K562 (cell line): ENCODE measurements at regions not wholly inside any gene's neighbourhood (a gene's known extent, or its start where the extent isn't known, plus 50 kb on each side); places are given as distances from the start of the nearest gene placed in this dataset.

Experiments used
- ATAC-seq: fragments of 200-7000 bp; cut with Tn5 transposase; 3 replicates; pipeline ENCODE4 v1.9.1; 2020; ENCODE audit warnings: moderate library complexity
- BruUV-seq: library from RNA; stranded (reverse); fragments of 400-500 nt; replicated peaks from 2 replicates; lab custom pipeline; 2021; lab: Mats Ljungman, UMichigan
- CTCF ChIA-PET: fragments of 300-600 bp; formaldehyde crosslinking; extraction: SDS; loops from one replicate; lab custom pipeline; 2021; ENCODE audit warnings: low intra/inter-chr PET ratio; lab: Yijun Ruan, JAX
- POLR2A ChIA-PET: fragments of 300-600, 350-650 bp; sonication (Branson Sonifier 250); formaldehyde crosslinking; extraction: SDS; loops from one replicate; lab custom pipeline; 2021; ENCODE audit warnings: antibody characterized with exemption, inconsistent platforms; lab: Yijun Ruan, JAX
- DNase-seq, 4 experiments: peaks; one replicate each; pipeline versions ENCODE4 v3.0.0 to v3.0.0-alpha.2; 2011 to 2018; ENCODE audit warnings: low spot score in 3 of 4, mixed read lengths in 3 of 4; ENCODE audit errors: extremely low read depth in 1 of 4
- FAIRE-seq: peaks from 2 replicates; lab custom pipeline; 2011; peaks lifted over from hg19 to GRCh38; lab: Jason Lieb, UNC
- H2AFZ ChIP-seq: 2 replicates; pipeline ENCODE4 v1.6.0; 2011; ENCODE audit warnings: low read depth, low read length, control low read depth, inconsistent platforms
- H3K27ac ChIP-seq: fragments of 200-600 bp; 3 replicates; pipeline ENCODE4 v1.8.0; 2011; ENCODE audit warnings: low read depth, mild to moderate bottlenecking, control low read depth, inconsistent platforms, low read length, moderate library complexity, mixed read lengths; ENCODE audit errors: extremely low read depth
- H3K27me3 ChIP-seq, 2 experiments: fragments of 300-600 bp in 1 of 2; 2 replicates in 1 of 2; 3 replicates in 1 of 2; pipeline versions ENCODE4 v1.6.0 to v1.8.0; 2011; ENCODE audit warnings: inconsistent platforms in 2 of 2, low read length in 2 of 2, mild to moderate bottlenecking in 1 of 2, mixed read lengths in 1 of 2, moderate library complexity in 1 of 2; ENCODE audit not compliant: control insufficient read depth in 2 of 2, insufficient read depth in 2 of 2
- H3K36me3 ChIP-seq: fragments of 300-600 bp; 3 replicates; pipeline ENCODE4 v1.8.0; 2011; ENCODE audit warnings: mild to moderate bottlenecking, low read length, inconsistent platforms; ENCODE audit not compliant: control insufficient read depth, insufficient read depth
- H3K4me1 ChIP-seq, 2 experiments: fragments of 200-600 bp in 1 of 2; replicated peaks in 1 of 2; 2 replicates in 1 of 2; 3 replicates in 1 of 2; pipeline versions ENCODE4 v1.5.1 to v1.8.0; 2011; ENCODE audit warnings: inconsistent platforms in 2 of 2, low read length in 2 of 2, mild to moderate bottlenecking in 1 of 2, mixed read lengths in 1 of 2, moderate library complexity in 1 of 2; ENCODE audit not compliant: control insufficient read depth in 2 of 2, insufficient read depth in 2 of 2
- H3K4me2 ChIP-seq: 2 replicates; pipeline ENCODE4 v1.6.1; 2011; ENCODE audit warnings: low read length, control low read depth, inconsistent platforms, mixed read lengths; ENCODE audit not compliant: insufficient read depth
- H3K4me3 ChIP-seq: fragments of 200-600 bp; sonication (generic), shearing (Covaris generic); 2 replicates; pipeline ENCODE4 v1.5.1; 2016; ENCODE audit warnings: control low read depth, inconsistent platforms
- H3K79me2 ChIP-seq: fragments of 200-600 bp; 3 replicates; pipeline ENCODE4 v1.8.0; 2011; ENCODE audit warnings: low read length, inconsistent platforms; ENCODE audit not compliant: control insufficient read depth, insufficient read depth
- H3K9ac ChIP-seq, 2 experiments: 2 replicates each; pipeline versions ENCODE4 v1.6.0 to v1.6.1; 2011; ENCODE audit warnings: low read depth in 2 of 2, low read length in 2 of 2, control low read depth in 1 of 2, inconsistent platforms in 1 of 2, mild to moderate bottlenecking in 1 of 2, mixed read lengths in 1 of 2; ENCODE audit not compliant: insufficient read depth in 1 of 2
- H3K9me1 ChIP-seq: one replicate; pipeline ENCODE4 v1.6.0; 2011; ENCODE audit warnings: inconsistent platforms, mild to moderate bottlenecking, low read length, moderate library complexity; ENCODE audit not compliant: control insufficient read depth, insufficient read depth
- H3K9me3 ChIP-seq: replicated peaks from 2 replicates; pipeline ENCODE4 v1.5.1; 2011; ENCODE audit warnings: low read depth, low read length, inconsistent platforms; ENCODE audit not compliant: control insufficient read depth, insufficient read depth
- H4K20me1 ChIP-seq: replicated peaks from 2 replicates; pipeline ENCODE4 v1.6.1; 2011; ENCODE audit warnings: low read length, inconsistent platforms, mixed read lengths; ENCODE audit not compliant: control insufficient read depth, insufficient read depth
- ATF7 ChIP-seq: fragments of 450-650 bp; IDR thresholded peaks from 2 replicates; pipeline ENCODE4 v1.7.1; 2014; ENCODE audit warnings: mild to moderate bottlenecking, moderate library complexity
- BRCA1 ChIP-seq, 2 experiments: fragments of 450-650 bp in 1 of 2; sonication (generic) in 1 of 2; formaldehyde crosslinking in 1 of 2; IDR thresholded peaks; 2 replicates each; pipeline versions ENCODE4 v1.5.0 to v1.6.1; 2017 to 2020; ENCODE audit warnings: mild to moderate bottlenecking in 1 of 2, missing genetic modification reagents in 1 of 2
- CBFB ChIP-seq: sonication (generic); formaldehyde crosslinking; IDR thresholded peaks from 2 replicates; pipeline ENCODE4 v1.4.0; 2020; ENCODE audit warnings: mild to moderate bottlenecking, missing genetic modification reagents
- DIDO1 ChIP-seq: fragments of 450-650 bp; IDR thresholded peaks from 2 replicates; pipeline ENCODE4 v1.6.1; 2016; ENCODE audit warnings: low read depth, missing biosample characterization, missing genetic modification characterization
- ELK3 ChIP-seq: fragments of 450-650 bp; formaldehyde crosslinking; IDR thresholded peaks from 2 replicates; pipeline ENCODE4 v1.4.0; 2020; ENCODE audit warnings: mild to moderate bottlenecking
- FIP1L1 ChIP-seq: fragments of 200-400 bp; formaldehyde crosslinking; IDR thresholded peaks from 2 replicates; pipeline ENCODE4 v1.6.1; 2018; ENCODE audit warnings: mild to moderate bottlenecking, low read depth, low read length; ENCODE audit not compliant: poor library complexity, severe bottlenecking
- IRF1 ChIP-seq: sonication (generic); formaldehyde crosslinking; IDR thresholded peaks from 2 replicates; pipeline ENCODE4 v1.8.0; 2022; ENCODE audit warnings: missing genetic modification reagents, mild to moderate bottlenecking, borderline replicate concordance
- MYBL2 ChIP-seq, 2 experiments: fragments of 450-650 bp in 1 of 2; sonication (generic) in 1 of 2; formaldehyde crosslinking in 1 of 2; IDR thresholded peaks; 2 replicates each; pipeline versions ENCODE4 v1.6.1 to v1.8.1; 2017 to 2022; ENCODE audit warnings: borderline replicate concordance in 1 of 2, inconsistent platforms in 1 of 2, low read depth in 1 of 2, mild to moderate bottlenecking in 1 of 2, missing genetic modification reagents in 1 of 2, moderate library complexity in 1 of 2
- NUFIP1 ChIP-seq: fragments of 450-650 bp; IDR thresholded peaks from 2 replicates; pipeline ENCODE4 v1.6.1; 2018; ENCODE audit not compliant: partially characterized antibody
- RAD51 ChIP-seq: fragments of 450-650 bp; IDR thresholded peaks from 2 replicates; pipeline ENCODE4 v1.7.1; 2016; ENCODE audit warnings: low read depth, mild to moderate bottlenecking, borderline replicate concordance
- SMARCA5 ChIP-seq: fragments of 450-650 bp; IDR thresholded peaks from 2 replicates; pipeline ENCODE4 v1.6.1; 2016
- TRIM28 ChIP-seq: fragments of 450-650 bp; IDR thresholded peaks from 2 replicates; pipeline ENCODE4 v1.6.1; 2017
- ZBTB11 ChIP-seq, 3 experiments: fragments of 200-800 bp in 1 of 3; fragments of 250-450 bp in 1 of 3; fragments of 450-650 bp in 1 of 3; sonication (Bioruptor Pico) in 1 of 3; sonication (Bioruptor generic) in 1 of 3; formaldehyde crosslinking in 1 of 3; IDR thresholded peaks; 2 replicates each; pipeline versions ENCODE4 v1.6.1 to v1.8.0; 2016 to 2022; ENCODE audit warnings: mild to moderate bottlenecking in 2 of 3, missing genetic modification characterization in 2 of 3, missing compliant biosample characterization in 1 of 3, moderate library complexity in 1 of 3
- ZC3H4 ChIP-seq: sonication (generic); formaldehyde crosslinking; IDR thresholded peaks from 2 replicates; pipeline ENCODE4 v1.9.0; 2021; ENCODE audit warnings: missing genetic modification reagents, borderline replicate concordance
- ZKSCAN8 ChIP-seq: fragments of 200-800 bp; sonication (Bioruptor generic); IDR thresholded peaks from 2 replicates; pipeline ENCODE4 v1.6.1; 2016; ENCODE audit warnings: missing genetic modification characterization, missing compliant biosample characterization
- ZNF444 ChIP-seq: fragments of 250-450 bp; sonication (Bioruptor Pico); IDR thresholded peaks from 2 replicates; pipeline ENCODE4 v1.4.0; 2020; ENCODE audit warnings: mild to moderate bottlenecking, moderate library complexity
- WGBS: fragments of 100-300 bp; shearing (Covaris generic); methylation state at CpG from one replicate; pipeline ENCODE4 v1.1.6; 2016; ENCODE audit warnings: low coverage, mixed read lengths; ENCODE audit not compliant: insufficient coverage; ENCODE audit errors: missing lambda C conversion rate; 5-methylcytosine and 5-hydroxymethylcytosine counted together
- in situ Hi-C: fragments of 300-500 bp; cut with MboI; formaldehyde crosslinking; loops from 4 replicates; pipeline ENCODE4 v1.15.0; 2018; ENCODE audit warnings: inconsistent platforms, mixed read lengths
- intact Hi-C: fragments of 100-400 bp; cut with micrococcal nuclease; formaldehyde crosslinking; loops from 2 replicates; pipeline ENCODE4 v1.14.2; 2022

GRCh38 chr15:39031596-39031995, 467.0 kb upstream of the RASGRP1 start:
- no peak for FAIRE-seq
- H3K4me3 ChIP-seq, result no peak overlapping the region
- WGBS, result 0% methylated on average over 4 of the region's 4 CpGs
- no peak for TF ChIP-seq SMARCA5
- TF ChIP-seq TRIM28, result no peak
- no peak for TF ChIP-seq ZBTB11 (CRISPR knock-in tag; IDR thresholded peaks at IDR 0.05)
- TF ChIP-seq BRCA1 (IDR thresholded peaks at IDR 0.05), result no peak
- TF ChIP-seq BRCA1 (CRISPR knock-in tag; IDR thresholded peaks at IDR 0.05), result no peak
- TF ChIP-seq ATF7, result no peak
- TF ChIP-seq NUFIP1, result no peak
- no peak for TF ChIP-seq IRF1 (CRISPR knock-in tag)
- TF ChIP-seq ZC3H4, result no peak
- TF ChIP-seq MYBL2 (IDR thresholded peaks at IDR 0.05; ENCODE audit: low read depth), result no peak
- no peak for TF ChIP-seq MYBL2 (CRISPR knock-in tag; IDR thresholded peaks at IDR 0.05; ENCODE audit: borderline replicate concordance)
- TF ChIP-seq DIDO1, result no peak
- TF ChIP-seq ZNF444 (CRISPR knock-in tag), result no peak
- TF ChIP-seq FIP1L1, result no peak
- TF ChIP-seq ELK3 (CRISPR knock-in tag), result no peak
- TF ChIP-seq CBFB (CRISPR knock-in tag), result no peak
- TF ChIP-seq RAD51, result no peak
- TF ChIP-seq ZKSCAN8, result no peak
- TF ChIP-seq, all 486 proteins: peak for 0
- no peak overlapping the region for H3K27ac ChIP-seq
- H3K4me2 ChIP-seq, result no peak overlapping the region
- H3K27me3 ChIP-seq, result no peaks in the 10 kb centered on the region
- H2AFZ ChIP-seq, result no peak overlapping the region
- intact Hi-C loops, result no loop called here
- ATAC-seq (no peak), DNase-seq (no peak)
- no peak overlapping the region for H3K9ac ChIP-seq
- no TSS peak for BruUV-seq
- no peaks in the 10 kb centered on the region for H3K4me1 ChIP-seq
- in situ Hi-C loops, result no loop called here
- H4K20me1 ChIP-seq, result no peaks in the 10 kb centered on the region
- POLR2A ChIA-PET, result no interaction called here
- H3K79me2 ChIP-seq, result no peaks in the 10 kb centered on the region
- H3K36me3 ChIP-seq, result no peaks in the 10 kb centered on the region
- H3K9me3 ChIP-seq, result no peaks in the 10 kb centered on the region
- H3K9me1 ChIP-seq, result no peaks in the 10 kb centered on the region
- CTCF ChIA-PET, result no interaction called here
